Activated naive CD8-positive, alpha-beta T cell treated with anti-CD3 and anti-CD28 coated beads, Interleukin-2, amount 50 U/mL, for 24 hours (primary cell): ENCODE measurements at regions not wholly inside any gene's neighbourhood (a gene's known extent, or its start where the extent isn't known, plus 50 kb on each side); places are given as distances from the start of the nearest gene placed in this dataset.
A peak's percentile ranks its signal among the peaks of the same experiment; 100 is the strongest.

Experiments used
- ATAC-seq: fragments of 150-1000 bp; cut with Tn5 transposase; one replicate; pipeline ENCODE4 v1.10.0; 2021
- DNase-seq: peaks from one replicate; pipeline ENCODE4 v3.0.0; 2021
- H3K27ac Mint-ChIP-seq: one replicate; pipeline ENCODE4 v1.8.0; 2021; ENCODE audit warnings: mild to moderate bottlenecking, mixed read lengths
- H3K27me3 Mint-ChIP-seq: one replicate; pipeline ENCODE4 v1.8.0; 2021; ENCODE audit warnings: mixed read lengths
- H3K36me3 Mint-ChIP-seq: one replicate; pipeline ENCODE4 v1.8.0; 2021; ENCODE audit warnings: low read depth, mixed read lengths
- H3K4me1 Mint-ChIP-seq: one replicate; pipeline ENCODE4 v1.8.0; 2021; ENCODE audit warnings: mixed read lengths
- H3K4me3 Mint-ChIP-seq: one replicate; pipeline ENCODE4 v1.8.0; 2021; ENCODE audit warnings: mild to moderate bottlenecking, moderate library complexity, mixed read lengths
- H3K9me3 Mint-ChIP-seq: one replicate; pipeline ENCODE4 v1.8.0; 2021; ENCODE audit warnings: mixed read lengths

DNA sequence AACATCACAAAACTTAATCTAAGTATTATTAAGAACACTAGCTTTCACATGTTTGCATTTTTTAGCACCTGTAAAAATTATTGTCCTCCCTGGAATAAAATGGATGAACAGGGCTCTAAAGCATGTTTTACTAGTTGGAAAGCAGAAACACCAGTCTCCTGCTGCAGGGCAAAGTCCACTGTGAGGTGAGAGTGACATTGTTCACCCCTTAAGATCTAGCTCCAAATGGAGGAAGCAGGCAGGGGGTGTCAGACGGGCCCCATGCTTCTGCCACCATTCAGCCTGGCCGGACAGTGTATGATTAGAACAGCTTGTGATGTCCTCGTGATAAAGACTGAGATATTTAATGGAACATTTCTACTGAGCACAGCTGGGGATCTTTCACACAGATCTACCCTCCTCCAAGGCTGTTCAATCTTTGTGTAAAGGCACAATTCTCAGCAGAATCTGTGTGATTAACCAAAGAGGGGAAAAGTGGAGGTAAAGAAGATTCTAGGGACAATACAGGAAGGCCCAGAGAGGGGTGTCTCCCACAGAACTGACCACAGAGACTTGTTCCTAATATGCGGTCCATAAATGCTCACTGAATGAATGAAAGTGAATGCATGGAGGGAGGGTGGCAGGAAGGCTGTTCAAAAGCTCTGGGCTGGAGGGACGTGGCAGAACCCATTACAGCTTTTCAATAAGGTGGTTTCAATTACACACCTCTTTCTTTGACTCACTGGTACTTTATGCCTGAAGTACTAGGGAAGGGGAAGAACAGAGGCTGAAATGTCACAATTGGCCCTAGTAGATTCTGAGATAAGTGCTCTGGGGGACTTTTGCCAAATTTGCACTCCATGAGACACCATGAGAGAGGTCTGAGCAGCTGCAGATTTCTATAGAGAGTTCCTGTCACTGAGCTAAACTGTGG is 239.1 kb upstream of the ARHGAP20 start:
- Mint-ChIP-seq H3K36me3 (no peaks in the 10 kb centered on the region), H3K9me3 (no peaks in the 10 kb centered on the region), H3K4me3 (no peak overlapping the region), H3K4me1 (no peaks in the 10 kb centered on the region), H3K27me3 (no peaks in the 10 kb centered on the region), H3K27ac (no peak overlapping the region)
- peak; percentile 61 for ATAC-seq
- no peak for DNase-seq

DNA sequence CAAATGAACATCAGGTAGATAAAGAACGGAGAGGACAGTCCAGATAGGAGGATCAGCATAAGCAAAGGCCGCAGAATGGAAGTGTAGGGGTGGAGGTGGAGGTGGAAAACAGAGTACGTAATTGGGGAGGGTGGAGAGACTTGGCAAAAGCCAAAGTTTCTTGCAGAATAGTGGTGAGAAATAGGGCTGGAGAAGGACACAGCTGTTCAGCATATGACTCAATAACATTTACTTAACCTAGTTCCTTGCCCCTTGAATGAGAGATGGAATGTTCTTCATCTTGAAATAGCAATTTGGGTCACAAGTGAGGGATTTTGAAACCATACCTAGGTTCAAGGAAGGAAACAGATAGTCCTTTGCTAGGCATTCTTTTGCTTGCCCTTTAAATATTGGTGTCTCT is 235.9 kb upstream of the ARHGAP20 start:
- no peaks in the 10 kb centered on the region for H3K9me3 Mint-ChIP-seq
- H3K27me3 Mint-ChIP-seq, result no peaks in the 10 kb centered on the region
- no peaks in the 10 kb centered on the region for H3K4me1 Mint-ChIP-seq
- H3K4me3 Mint-ChIP-seq, result no peak overlapping the region
- no peaks in the 10 kb centered on the region for H3K36me3 Mint-ChIP-seq
- no peak overlapping the region for H3K27ac Mint-ChIP-seq
- DNase-seq, result no peak
- no peak for ATAC-seq

DNA sequence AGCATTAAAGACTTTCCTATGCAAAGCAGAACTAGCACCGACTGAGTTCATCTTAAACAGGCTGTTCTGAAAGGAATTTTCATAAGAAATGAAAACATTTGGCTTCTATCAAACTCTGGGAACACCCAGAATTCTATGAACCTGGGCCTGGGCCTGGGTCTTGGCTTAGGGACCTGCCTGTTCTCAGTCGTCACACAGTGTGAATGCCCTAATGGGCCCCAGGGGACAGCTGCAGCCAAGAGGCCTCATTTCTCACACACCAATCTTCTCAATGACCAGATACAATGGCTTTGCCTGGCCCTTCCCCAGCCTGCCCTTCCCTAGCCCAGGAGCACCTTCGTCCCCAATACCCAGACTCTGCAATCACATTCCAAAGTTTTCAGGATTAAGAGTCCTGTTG is 234.9 kb upstream of the ARHGAP20 start:
- no peaks in the 10 kb centered on the region for H3K4me1 Mint-ChIP-seq
- no peak for DNase-seq
- H3K27me3 Mint-ChIP-seq, result no peaks in the 10 kb centered on the region

DNA sequence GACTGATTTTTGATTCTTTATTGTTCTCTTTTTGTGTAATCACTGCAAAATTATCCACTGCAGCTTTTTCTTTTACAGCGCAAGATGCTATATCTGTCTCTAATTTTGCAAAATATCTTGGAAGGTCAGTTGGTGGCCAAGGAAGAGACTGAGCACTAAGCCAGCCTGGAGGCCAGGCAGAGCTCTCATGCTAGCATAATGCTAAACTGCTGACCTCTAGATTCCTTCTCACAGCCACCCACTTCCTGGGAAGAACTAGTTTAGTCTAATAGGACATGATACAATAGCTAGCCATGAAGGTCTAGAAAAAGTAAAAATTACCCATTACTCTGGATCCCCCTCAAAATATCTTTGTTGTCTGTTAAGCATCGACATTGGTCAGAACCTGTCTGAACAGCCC is 227.2 kb upstream of the ARHGAP20 start:
- Mint-ChIP-seq H3K9me3 (no peaks in the 10 kb centered on the region), H3K27me3 (no peaks in the 10 kb centered on the region), H3K36me3 (no peaks in the 10 kb centered on the region), H3K4me3 (no peak overlapping the region), H3K4me1 (no peaks in the 10 kb centered on the region), H3K27ac (no peak overlapping the region)
- DNase-seq, result no peak
- no peak for ATAC-seq

More for the DNA sequence above, 234.9 kb upstream of the ARHGAP20 start:
- no peak for ATAC-seq
- Mint-ChIP-seq H3K9me3 (no peaks in the 10 kb centered on the region), H3K27ac (no peak overlapping the region), H3K4me3 (no peak overlapping the region), H3K36me3 (no peaks in the 10 kb centered on the region)

DNA sequence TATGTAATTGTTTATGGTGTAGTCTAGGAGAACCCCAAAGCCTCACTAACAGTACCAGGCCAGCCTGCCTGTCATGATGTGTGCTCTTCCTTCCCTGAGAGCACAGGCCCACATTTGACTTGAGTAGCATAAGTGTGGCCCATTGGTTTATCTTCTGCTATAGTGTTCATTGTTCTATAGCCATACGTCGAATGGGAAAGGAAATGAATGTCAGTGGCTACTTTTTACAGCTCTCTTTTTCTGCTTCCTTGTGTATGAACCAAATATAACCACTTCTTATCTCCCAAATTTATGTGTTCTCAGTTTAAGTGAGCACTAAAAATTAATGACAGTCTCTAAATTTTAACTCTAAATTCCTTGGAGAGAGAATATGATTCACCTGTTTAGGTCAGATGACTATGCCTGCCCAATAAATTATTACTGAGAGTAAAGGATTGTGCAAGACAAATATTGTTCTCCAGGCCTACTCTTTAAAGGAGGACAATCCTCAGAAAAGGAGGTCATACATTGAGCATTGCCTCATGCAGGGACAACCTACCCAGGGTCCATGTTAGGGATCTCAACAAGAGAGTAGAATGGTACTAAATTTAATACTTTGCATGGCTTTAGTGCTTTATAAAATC is 222.9 kb upstream of the ARHGAP20 start:
- Mint-ChIP-seq H3K9me3 (no peaks in the 10 kb centered on the region), H3K27me3 (peaks cover 2% of the 10 kb centered on the region), H3K4me3 (no peak overlapping the region), H3K27ac (no peak overlapping the region), H3K4me1 (no peaks in the 10 kb centered on the region), H3K36me3 (no peaks in the 10 kb centered on the region)
- no peak for ATAC-seq
- DNase-seq, result no peak

DNA sequence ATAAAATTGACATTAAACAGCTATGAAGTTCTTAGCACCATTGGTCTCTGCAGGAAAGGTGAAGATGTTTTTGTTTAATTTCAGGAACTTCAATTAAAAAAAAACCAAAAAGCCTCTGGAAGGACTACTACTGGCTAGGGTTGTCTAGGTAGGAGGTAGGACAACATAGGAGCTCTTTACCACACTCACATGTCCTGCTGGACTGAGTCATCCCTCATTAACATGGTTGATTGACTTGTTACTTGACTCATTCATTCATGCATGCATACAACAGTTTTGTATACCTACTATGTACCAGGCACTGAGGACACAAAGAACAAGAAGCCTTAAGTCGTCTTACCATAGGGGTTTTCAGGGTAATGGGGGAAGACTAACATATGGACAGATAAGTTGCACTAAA is 216.9 kb upstream of the ARHGAP20 start:
- no peaks in the 10 kb centered on the region for H3K36me3 Mint-ChIP-seq
- H3K9me3 Mint-ChIP-seq, result no peaks in the 10 kb centered on the region

DNA sequence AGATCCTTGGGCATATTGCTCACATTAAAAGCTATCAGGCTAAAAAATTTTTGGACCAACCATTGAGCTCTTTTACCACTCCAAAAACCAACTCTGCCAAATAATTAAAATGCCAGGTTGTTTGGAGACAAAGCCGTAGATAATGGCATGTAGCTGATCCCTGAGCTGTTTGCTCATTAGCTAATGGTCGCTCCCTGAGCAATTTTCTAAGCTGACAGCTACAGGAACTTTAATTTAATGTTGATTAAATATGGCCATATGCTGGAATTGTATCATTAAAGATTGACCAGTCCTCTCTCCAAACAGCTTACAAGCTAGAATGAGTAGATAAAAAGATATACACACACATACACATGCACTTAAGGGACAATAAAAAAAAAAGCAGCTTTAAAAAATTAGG is 216.2 kb upstream of the ARHGAP20 start:
- no peak for DNase-seq
- H3K36me3 Mint-ChIP-seq, result no peaks in the 10 kb centered on the region
- no peaks in the 10 kb centered on the region for H3K4me1 Mint-ChIP-seq

More for the DNA sequence above, 216.9 kb upstream of the ARHGAP20 start:
- Mint-ChIP-seq H3K27ac (no peak overlapping the region), H3K27me3 (peaks cover 2% of the 10 kb centered on the region), H3K4me1 (no peaks in the 10 kb centered on the region), H3K4me3 (no peak overlapping the region)
- ATAC-seq, result no peak
- no peak for DNase-seq

DNA sequence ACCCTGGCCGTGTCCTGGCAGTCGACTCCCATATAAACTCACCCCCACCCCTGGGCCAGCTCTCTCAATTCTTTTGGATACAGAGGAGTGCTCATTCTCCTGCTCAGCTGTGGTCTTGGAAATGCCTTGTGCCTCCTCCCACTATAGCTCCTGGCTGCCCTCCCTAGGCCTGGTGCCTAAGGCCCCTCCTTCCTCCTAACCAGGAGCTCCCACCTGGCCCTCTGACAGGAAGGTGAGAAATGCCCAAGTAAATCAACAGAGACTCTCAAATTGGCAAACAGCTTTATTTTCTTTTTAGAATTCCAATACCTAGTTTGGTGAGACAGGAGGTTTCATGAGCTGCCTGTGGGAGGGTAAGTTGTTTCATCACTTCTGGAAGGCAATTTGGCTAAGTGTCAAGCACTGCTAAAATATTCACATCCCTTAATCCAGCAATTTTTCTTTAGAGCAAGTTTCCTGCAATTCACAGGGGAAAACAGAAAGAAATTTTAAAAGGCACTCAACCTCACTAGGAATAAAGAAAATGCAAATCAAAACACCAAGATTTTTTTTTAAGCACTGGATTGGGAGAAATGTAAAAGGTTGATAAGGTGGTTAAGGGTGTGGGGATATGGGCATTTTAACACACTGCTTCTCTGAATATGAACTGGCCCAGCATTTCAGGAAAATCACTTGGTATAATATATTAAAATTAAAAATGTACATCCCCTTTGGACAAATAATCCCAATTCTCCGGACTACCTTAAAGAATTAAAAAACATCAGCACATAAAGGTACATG is 209.7 kb upstream of the ARHGAP20 start:
- Mint-ChIP-seq H3K27ac (no peak overlapping the region), H3K9me3 (no peaks in the 10 kb centered on the region), H3K36me3 (no peaks in the 10 kb centered on the region), H3K4me3 (no peak overlapping the region), H3K27me3 (no peaks in the 10 kb centered on the region), H3K4me1 (peaks cover 4% of the 10 kb centered on the region)
- DNase-seq, result no peak
- ATAC-seq, result no peak

More for the DNA sequence above, 216.2 kb upstream of the ARHGAP20 start:
- Mint-ChIP-seq H3K27me3 (peaks cover 2% of the 10 kb centered on the region), H3K9me3 (no peaks in the 10 kb centered on the region), H3K27ac (no peak overlapping the region), H3K4me3 (no peak overlapping the region)
- ATAC-seq, result no peak

DNA sequence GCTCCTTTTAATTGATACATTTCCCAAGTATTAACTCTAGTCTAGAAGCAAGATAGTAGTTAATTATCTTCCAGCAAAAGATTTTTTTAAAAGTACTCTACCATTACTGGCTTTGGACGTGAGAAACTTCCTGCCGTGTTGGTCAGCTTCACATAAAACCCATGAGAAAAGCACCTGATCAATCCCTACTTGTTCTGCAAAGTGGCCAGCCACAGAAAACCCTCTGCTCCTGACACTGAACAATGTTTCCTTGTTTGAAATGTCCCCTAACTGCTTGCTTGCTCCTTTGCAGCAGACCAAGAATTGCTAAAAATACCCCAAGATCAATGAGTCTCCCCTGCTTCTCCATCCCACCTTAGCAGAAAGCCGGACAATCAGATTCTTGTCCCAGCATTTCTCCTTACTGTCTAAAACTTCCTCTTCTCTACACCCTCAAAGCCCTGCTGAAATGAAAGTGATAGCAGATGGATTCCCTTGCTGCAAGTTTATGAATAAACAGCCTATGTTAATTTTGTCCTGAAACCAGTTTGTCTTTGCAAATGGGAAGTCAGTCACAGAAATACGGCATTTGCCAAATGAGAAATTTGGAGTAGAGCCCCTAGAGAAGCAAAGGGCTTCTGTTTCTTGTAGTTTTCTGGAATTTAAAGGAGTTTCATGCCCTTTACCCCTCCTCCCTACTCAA is 207.1 kb upstream of the ARHGAP20 start:
- Mint-ChIP-seq H3K4me1 (peaks cover 4% of the 10 kb centered on the region), H3K9me3 (peaks cover 7% of the 10 kb centered on the region), H3K27me3 (no peaks in the 10 kb centered on the region), H3K27ac (no peak overlapping the region), H3K4me3 (no peak overlapping the region), H3K36me3 (no peaks in the 10 kb centered on the region)
- DNase-seq, result no peak
- no peak for ATAC-seq

DNA sequence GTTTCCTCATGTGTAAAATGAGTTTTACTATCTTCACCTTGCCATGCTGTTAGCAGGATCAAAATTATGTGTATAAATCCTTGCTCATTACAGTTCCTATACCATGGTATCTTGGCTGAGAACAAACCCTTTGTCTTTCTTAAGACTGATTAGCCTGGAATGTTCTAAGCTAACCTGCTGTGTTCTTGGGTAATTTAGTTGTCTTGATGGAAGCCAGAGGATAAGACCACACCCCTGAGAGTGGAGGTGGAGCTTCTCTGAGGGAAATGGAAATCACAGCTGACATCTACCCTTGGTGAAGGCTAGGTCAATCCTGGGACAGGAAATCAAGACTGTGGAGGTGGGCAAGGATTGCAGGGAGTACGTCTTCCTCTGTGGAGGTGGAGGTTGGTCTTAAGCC is 206.1 kb upstream of the ARHGAP20 start:
- ATAC-seq, result no peak
- no peak overlapping the region for H3K27ac Mint-ChIP-seq
- H3K9me3 Mint-ChIP-seq, result peaks cover 7% of the 10 kb centered on the region
- no peak overlapping the region for H3K4me3 Mint-ChIP-seq
- H3K4me1 Mint-ChIP-seq, result peaks cover 4% of the 10 kb centered on the region
- no peaks in the 10 kb centered on the region for H3K27me3 Mint-ChIP-seq
- H3K36me3 Mint-ChIP-seq, result no peaks in the 10 kb centered on the region
- DNase-seq, result no peak

DNA sequence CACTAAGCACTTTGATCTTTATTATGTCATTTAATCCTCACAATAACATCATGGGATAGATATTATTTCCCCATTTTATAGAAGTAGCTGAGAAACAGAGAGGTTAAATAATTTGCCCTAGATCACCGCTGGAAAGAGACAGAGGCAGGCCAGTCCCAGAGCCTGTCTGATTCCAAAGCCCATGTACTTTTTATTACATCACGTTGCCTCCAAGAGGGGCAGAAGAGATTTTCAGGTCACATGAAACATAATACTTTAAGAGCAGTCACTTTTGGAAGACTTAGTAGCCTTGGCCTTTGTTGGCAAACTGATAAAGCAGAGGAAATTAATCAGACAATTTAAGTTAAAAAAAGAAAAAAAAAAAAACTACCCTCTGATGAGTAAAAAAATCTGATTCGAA is 200.2 kb upstream of the ARHGAP20 start:
- Mint-ChIP-seq H3K36me3 (no peaks in the 10 kb centered on the region), H3K4me1 (peaks cover 17% of the 10 kb centered on the region), H3K27me3 (no peaks in the 10 kb centered on the region), H3K27ac (no peak overlapping the region), H3K4me3 (no peak overlapping the region), H3K9me3 (peaks cover 9% of the 10 kb centered on the region)
- ATAC-seq (no peak), DNase-seq (no peak)

DNA sequence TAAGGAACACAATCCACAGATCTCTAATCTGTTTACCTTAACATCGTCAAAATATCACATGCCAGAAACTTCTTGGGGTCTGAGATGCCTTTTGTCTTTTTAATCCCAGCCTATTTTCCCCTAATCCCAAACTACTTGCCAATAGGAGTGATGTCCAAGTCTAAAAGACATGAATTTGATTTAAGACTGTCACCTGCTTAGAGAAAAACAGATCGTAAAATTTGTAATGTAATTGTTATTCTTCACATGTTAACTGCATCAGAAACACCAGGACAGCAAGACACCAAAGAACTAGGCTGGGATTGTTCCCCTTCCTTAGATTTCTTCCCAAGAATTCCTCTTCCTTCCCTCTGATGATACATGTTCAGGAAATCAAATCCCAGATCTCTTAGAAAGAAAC is 198.1 kb upstream of the ARHGAP20 start:
- H3K9me3 Mint-ChIP-seq, result peaks cover 15% of the 10 kb centered on the region
- H3K4me1 Mint-ChIP-seq, result peaks cover 22% of the 10 kb centered on the region
- no peaks in the 10 kb centered on the region for H3K27me3 Mint-ChIP-seq
- ATAC-seq (no peak), DNase-seq (no peak)
- H3K27ac Mint-ChIP-seq, result no peak overlapping the region
- no peaks in the 10 kb centered on the region for H3K36me3 Mint-ChIP-seq
- H3K4me3 Mint-ChIP-seq, result no peak overlapping the region

DNA sequence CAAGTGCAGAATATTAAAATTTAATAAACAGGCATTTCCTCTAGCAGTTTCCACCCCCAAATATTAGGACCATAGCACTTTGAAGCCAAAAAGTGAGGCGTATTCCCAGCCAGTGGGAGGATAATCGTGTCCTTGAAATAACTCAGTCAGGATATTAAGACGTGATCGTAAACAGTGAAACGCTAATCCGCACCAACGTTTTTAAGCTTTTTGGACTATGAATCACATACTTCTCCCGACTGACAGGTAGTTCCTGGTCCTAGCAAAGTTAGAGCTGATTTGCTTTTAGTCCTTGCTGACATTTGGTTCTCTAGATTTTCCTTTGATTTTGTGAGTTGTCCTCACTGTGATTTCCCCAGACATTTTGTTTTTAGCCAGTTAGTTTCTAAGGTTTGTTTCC is 197.1 kb upstream of the ARHGAP20 start:
- Mint-ChIP-seq H3K4me3 (no peak overlapping the region), H3K4me1 (peaks cover 22% of the 10 kb centered on the region), H3K36me3 (no peaks in the 10 kb centered on the region), H3K27ac (no peak overlapping the region), H3K27me3 (no peaks in the 10 kb centered on the region), H3K9me3 (peaks cover 9% of the 10 kb centered on the region)
- ATAC-seq, result no peak
- DNase-seq, result no peak

DNA sequence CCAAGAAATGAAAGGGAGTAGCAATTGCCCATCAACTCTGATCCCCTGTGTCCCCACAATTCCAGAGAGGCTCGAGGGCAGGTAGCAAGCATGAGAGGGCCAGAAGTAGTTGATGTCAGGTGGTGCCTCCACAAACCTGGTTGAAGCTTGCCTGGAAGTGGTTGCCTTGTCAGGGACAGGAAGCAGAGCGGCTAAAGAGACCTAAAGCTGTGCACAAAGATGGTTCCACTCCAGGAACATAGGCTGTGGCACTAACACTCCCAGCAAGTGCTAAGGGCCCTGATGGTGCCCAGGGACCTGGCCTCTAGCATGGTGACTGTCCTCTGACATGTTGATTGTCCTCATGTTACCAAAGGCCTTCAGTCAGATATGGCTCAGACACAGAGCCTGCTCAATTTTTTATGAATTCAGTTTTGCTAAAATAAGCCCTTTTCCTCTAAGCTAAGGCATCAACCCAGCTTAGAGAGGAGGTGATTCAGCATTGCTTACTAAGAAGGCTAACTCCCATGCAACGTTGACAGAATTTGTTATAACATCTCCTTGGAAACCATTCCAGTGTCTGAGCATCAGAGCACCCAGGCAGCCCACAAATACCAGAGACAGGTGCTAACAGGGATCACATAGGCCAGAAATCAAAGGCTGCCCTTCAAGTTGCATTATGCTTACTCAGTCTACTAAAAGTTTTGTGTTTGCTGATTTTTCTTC is 196.3 kb upstream of the ARHGAP20 start:
- Mint-ChIP-seq H3K9me3 (peaks cover 9% of the 10 kb centered on the region), H3K27me3 (no peaks in the 10 kb centered on the region), H3K4me1 (peaks cover 22% of the 10 kb centered on the region), H3K4me3 (no peak overlapping the region), H3K36me3 (no peaks in the 10 kb centered on the region), H3K27ac (no peak overlapping the region)
- ATAC-seq (peak; percentile 30), DNase-seq (no peak)
